AG04449 (cell line): ENCODE measurements at regions not wholly inside any gene's neighbourhood (a gene's known extent, or its start where the extent isn't known, plus 50 kb on each side); places are given as distances from the start of the nearest gene placed in this dataset.

Experiments
- CTCF ChIA-PET: fragments of 350-600 bp; formaldehyde crosslinking; extraction: SDS; loops from one replicate; lab custom pipeline; 2021; ENCODE audit warnings: antibody characterized with exemption; lab: Yijun Ruan, JAX
- POLR2A ChIA-PET: fragments of 400-600, 350-600 bp; formaldehyde crosslinking; extraction: SDS; loops from one replicate; lab custom pipeline; 2020; ENCODE audit warnings: antibody characterized with exemption, inconsistent platforms; lab: Yijun Ruan, JAX
- DNase-seq: peaks from one replicate; pipeline ENCODE4 v3.0.0-alpha.2; 2010; ENCODE audit warnings: low read depth, low spot score
- H3K4me3 ChIP-seq: 2 replicates; pipeline ENCODE4 v1.5.1; 2011; ENCODE audit warnings: low read depth, mild to moderate bottlenecking, control low read depth, low read length
- TF ChIP-seq, protein P1 (sequence below): IDR thresholded peaks from one replicate; pipeline ENCODE4 v1.5.1; 2011; ENCODE audit warnings: mild to moderate bottlenecking, moderate library complexity, low read length, control low read depth, inconsistent platforms; ENCODE audit not compliant: insufficient read depth; ENCODE audit errors: missing control alignments

DNA sequence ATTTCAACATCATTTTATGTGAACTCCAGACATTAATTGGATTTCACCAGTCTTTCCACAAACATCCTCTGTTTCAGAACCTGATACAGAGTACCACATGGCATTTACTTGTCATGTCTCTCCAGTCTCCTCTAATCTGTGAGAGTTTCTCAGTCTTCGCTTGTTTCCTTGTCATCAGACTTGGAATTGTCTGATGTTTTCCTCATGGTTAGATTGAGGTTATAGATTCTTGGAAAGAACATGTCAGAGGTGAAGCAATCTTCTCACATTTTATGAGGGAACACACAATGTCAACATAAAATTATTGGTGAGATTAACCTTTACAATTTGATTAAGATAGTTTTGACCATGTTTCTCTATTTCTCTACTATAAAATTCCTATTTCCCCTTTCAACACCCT, 74.9 kb upstream of the TMPRSS15 start:
- POLR2A ChIA-PET, result no interaction called here
- CTCF ChIA-PET, result no interaction called here
- TF ChIP-seq, protein P1, sequence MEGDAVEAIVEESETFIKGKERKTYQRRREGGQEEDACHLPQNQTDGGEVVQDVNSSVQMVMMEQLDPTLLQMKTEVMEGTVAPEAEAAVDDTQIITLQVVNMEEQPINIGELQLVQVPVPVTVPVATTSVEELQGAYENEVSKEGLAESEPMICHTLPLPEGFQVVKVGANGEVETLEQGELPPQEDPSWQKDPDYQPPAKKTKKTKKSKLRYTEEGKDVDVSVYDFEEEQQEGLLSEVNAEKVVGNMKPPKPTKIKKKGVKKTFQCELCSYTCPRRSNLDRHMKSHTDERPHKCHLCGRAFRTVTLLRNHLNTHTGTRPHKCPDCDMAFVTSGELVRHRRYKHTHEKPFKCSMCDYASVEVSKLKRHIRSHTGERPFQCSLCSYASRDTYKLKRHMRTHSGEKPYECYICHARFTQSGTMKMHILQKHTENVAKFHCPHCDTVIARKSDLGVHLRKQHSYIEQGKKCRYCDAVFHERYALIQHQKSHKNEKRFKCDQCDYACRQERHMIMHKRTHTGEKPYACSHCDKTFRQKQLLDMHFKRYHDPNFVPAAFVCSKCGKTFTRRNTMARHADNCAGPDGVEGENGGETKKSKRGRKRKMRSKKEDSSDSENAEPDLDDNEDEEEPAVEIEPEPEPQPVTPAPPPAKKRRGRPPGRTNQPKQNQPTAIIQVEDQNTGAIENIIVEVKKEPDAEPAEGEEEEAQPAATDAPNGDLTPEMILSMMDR, result no peak
- no peak for DNase-seq
- H3K4me3 ChIP-seq, result no peak overlapping the region

DNA sequence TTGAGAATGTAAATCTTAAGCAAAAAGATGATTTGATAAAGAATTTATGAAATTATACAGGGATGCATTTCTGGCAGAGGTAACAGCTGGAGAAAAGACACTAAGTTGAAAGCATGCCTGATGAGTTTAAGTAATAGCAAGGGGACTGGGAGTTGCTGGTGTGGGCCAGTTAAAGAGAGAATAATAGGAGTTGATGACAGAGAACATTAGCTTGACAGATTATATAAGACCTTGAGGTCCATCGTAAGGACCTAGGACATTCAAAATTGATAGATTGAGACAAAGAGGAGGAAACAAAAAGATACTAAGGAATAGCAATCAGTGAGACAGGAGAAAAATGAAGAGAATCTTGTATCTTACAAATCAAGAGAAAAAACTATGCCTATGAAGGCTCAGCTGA, 84.7 kb upstream of the TMPRSS15 start:
- TF ChIP-seq, protein P1, result no peak
- ChIA-PET POLR2A (no interaction called here), CTCF (no interaction called here)
- DNase-seq, result no peak
- H3K4me3 ChIP-seq, result no peak overlapping the region

DNA sequence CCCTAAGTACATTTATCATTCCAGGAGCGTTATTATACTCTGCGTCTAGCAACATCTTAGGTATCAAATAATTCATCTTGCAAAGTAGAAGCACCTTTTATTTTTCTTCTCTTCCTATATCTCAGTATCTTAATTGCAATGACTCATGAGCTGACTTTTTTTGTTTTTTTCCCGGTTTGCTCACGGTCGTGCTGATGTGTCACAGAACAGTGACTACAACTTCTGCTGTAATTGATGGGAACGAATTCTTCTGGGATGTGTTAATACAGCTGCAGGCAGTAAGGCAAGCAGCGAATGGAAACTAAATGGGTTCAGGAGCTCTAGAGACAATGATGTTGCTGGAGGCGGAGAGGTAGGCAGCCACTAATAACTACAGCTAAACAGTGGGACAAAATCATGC, 89.8 kb upstream of the TMPRSS15 start:
- DNase-seq, result peak; percentile 41

GRCh38 chr21:18495523-18495922, 91.9 kb upstream of the TMPRSS15 start:
- H3K4me3 ChIP-seq, result no peak overlapping the region
- TF ChIP-seq, protein P1, result no peak
- ChIA-PET POLR2A (no interaction called here), CTCF (no interaction called here)
- DNase-seq, result no peak

More for the DNA sequence above, 89.8 kb upstream of the TMPRSS15 start:
- ChIA-PET POLR2A (no interaction called here), CTCF (no interaction called here)
- TF ChIP-seq, protein P1, result no peak
- no peak overlapping the region for H3K4me3 ChIP-seq

GRCh38 chr21:18498431-18498830, 94.8 kb upstream of the TMPRSS15 start:
- TF ChIP-seq, protein P1, result no peak
- ChIA-PET CTCF (no interaction called here), POLR2A (no interaction called here)
- H3K4me3 ChIP-seq, result no peak overlapping the region
- DNase-seq, result no peak

- no peak overlapping the region for H3K4me3 ChIP-seq
- DNase-seq, result no peak
- ChIA-PET POLR2A (no interaction called here), CTCF (interaction anchor here (0.7 to 1.7 kb wide), 6 partner anchors 8 to 29 kb away, joined by 3 to 4 read pairs (median 4); no protein-coding TSS in a partner anchor)
- TF ChIP-seq, protein P1, result peak; percentile 50
Measured at GRCh38 chr21:18499761-18500376, 96.3 kb upstream of the TMPRSS15 start.
